Neural cell (in vitro differentiated cells): ENCODE measurements at regions not wholly inside any gene's neighbourhood (a gene's known extent, or its start where the extent isn't known, plus 50 kb on each side); places are given as distances from the start of the nearest gene placed in this dataset.

Source experiments
- CTCF ChIP-seq: fragments of 450-650 bp; IDR thresholded peaks from 2 replicates; pipeline ENCODE4 v1.5.1; 2014; ENCODE audit warnings: antibody characterized with exemption, mild to moderate bottlenecking, moderate library complexity; ENCODE audit not compliant: poor library complexity, severe bottlenecking
- EP300 ChIP-seq: fragments of 450-650 bp; conservative IDR thresholded peaks from 2 replicates; pipeline ENCODE4 v1.6.1; 2014; ENCODE audit warnings: antibody characterized with exemption, mild to moderate bottlenecking, moderate library complexity; ENCODE audit not compliant: poor library complexity, severe bottlenecking
- EZH2 ChIP-seq: fragments of 200-600, 300-800 bp; shearing (Covaris generic), sonication (generic); IDR thresholded peaks from 2 replicates; pipeline ENCODE4 v1.6.1; 2014; ENCODE audit warnings: antibody characterized with exemption, low read length, borderline replicate concordance, mild to moderate bottlenecking; ENCODE audit not compliant: insufficient read depth, poor library complexity, severe bottlenecking
- MXI1 ChIP-seq: fragments of 450-650 bp; conservative IDR thresholded peaks from 2 replicates; pipeline ENCODE4 v1.6.1; 2014; ENCODE audit warnings: antibody characterized with exemption, mild to moderate bottlenecking; ENCODE audit not compliant: poor library complexity, severe bottlenecking
- POLR2AphosphoS5 ChIP-seq: IDR thresholded peaks from 2 replicates; pipeline ENCODE4 v1.6.1; 2012
- RAD21 ChIP-seq: fragments of 450-650 bp; conservative IDR thresholded peaks from 2 replicates; pipeline ENCODE4 v1.6.1; 2014; ENCODE audit warnings: antibody characterized with exemption, mild to moderate bottlenecking, moderate library complexity
- REST ChIP-seq: IDR thresholded peaks from 2 replicates; pipeline ENCODE4 v1.6.1; 2012; ENCODE audit warnings: borderline replicate concordance
- SMC3 ChIP-seq: fragments of 450-650 bp; conservative IDR thresholded peaks from 2 replicates; pipeline ENCODE4 v1.6.1; 2014; ENCODE audit warnings: antibody characterized with exemption, mild to moderate bottlenecking, moderate library complexity; ENCODE audit not compliant: poor library complexity
- TAF1 ChIP-seq: IDR thresholded peaks from 2 replicates; pipeline ENCODE4 v1.6.1; 2012; ENCODE audit warnings: low read depth

- TF ChIP-seq CTCF, result no peak
- TF ChIP-seq EZH2, result no peak
- TF ChIP-seq REST, result no peak
- TF ChIP-seq POLR2AphosphoS5, result no peak
- TF ChIP-seq SMC3, result no peak
- TF ChIP-seq EP300, result no peak
- TF ChIP-seq RAD21, result no peak
- TF ChIP-seq TAF1, result no peak
- no peak for TF ChIP-seq MXI1
Observed at GRCh38 chr2:48860380-48860779, 104.9 kb upstream of the LHCGR start.
